ENCODE measurements at regions not wholly inside any gene's neighbourhood (a gene's known extent, or its start where the extent isn't known, plus 50 kb on each side); places are given as distances from the start of the nearest gene placed in this dataset.

DNA sequence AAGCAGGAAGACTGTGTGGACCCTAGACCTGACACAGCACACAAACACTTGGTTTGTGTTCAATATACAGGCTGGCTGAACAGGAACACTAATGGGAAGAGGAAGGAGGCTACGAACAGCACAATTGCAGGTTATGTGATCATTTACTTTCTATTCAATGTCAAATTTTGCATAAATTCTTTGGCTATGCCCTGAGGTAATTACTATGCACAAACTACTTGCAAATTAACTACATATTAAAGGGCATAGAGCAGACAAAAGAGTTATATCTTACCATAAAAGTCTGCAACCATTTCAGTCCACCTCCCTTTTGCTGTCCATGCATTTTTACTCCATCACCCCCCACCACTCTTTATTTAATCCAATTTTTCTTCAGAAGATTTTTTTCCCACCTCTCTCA is 291.2 kb upstream of the TMTC1 start:
- DNase-seq = no peak

DNA sequence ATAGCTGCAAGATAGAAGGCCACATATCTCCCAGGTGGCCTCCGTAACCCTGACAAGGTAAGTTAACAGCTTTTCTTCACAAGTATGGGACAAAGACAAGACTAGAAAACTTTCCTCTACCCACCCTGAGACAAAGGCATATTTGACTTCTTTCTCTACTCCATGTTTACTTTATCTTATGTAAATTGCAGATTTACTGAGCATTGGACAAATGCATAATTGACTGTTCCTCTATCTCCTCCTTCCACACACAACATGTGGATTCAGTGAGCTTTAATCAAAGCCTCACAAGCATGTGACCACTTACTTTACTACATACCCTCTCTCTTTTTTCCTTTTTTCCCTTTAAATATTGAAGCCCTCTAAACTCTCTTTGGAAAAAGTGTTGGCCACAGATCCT is 289.1 kb upstream of the TMTC1 start:
- no peak for DNase-seq

- no peak for DNase-seq
Measured at GRCh38 chr12:30067146-30067545, 283.4 kb upstream of the TMTC1 start.

GRCh38 chr12:30064906-30065305 is 281.2 kb upstream of the TMTC1 start:
- no peak for DNase-seq

GRCh38 chr12:30063435-30063945 is 279.7 kb upstream of the TMTC1 start:
- no peak for DNase-seq

GRCh38 chr12:30048371-30048770 is 264.6 kb upstream of the TMTC1 start:
- no peak for DNase-seq

DNA sequence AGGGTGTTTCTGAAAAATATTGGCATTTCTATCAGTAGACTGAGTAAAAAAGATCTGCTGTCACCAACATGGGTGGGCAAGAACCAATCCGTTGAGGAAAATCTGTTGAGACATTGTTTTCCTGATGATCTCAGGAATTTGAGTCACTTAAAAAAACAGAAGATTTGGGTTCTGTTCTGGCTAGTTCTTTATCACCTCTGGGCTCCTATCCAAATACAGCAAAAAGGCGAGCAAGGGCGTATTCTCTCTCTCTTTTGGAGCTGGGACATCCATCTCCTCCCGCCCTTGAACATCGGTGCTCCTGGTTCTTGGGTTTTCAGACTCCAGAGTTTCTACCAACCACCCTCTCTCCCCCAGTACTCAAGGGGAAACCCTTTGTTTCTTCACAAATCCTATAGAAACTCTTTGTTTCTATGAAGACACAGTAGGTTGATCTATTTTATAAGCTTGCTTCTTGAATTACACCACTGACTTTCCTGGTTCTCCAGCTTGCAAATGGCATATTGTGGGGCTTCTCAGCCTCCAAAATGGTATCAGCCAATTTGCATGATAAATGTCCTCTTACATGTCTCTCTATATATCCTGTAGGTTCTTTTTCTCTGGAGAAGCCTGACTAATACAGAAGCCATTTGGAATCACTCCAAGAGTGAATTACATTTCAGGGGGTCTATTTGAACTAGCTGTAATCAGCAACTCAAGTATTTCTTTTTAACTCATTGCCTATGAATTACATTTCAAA is 263.9 kb upstream of the TMTC1 start:
- DNase-seq = peak in 1 of 3 experiments; percentile 16

DNA sequence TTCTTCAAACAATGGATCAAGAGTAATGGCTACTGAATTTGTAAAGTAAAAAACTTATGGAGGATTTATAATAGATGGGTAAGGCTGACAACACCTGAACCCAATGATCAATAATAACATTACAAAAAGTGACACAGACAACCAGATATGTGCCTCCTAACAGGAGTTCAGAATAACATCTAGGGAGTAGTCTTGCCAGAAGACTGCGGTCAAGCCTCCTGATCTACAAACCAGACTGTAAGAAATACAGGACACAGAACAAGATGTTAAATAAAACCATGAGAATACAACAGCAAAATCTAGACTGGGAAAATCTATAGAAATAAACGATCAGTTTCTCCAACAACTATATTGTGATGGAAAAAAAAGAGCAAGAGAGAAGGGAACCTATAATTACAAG is 262.6 kb upstream of the TMTC1 start:
- no peak for DNase-seq

DNA sequence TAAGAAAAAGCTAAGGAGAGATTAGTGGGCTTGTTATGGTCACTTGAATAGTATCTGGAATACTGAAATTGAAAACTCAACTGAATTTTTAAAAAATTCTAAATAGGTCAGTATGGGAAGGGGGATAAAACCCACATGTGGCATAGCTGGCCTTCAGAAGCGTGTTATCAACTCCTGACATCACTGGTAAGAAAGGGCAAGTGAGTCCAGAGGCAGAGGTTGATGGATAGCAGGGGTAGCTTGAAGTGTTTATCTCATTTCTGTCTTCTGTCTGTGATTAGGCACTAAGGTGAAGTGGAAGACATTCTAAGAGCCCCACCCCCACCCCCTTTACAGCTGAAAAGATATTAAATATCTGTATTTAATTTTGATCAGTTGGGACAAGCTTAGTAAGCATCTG is 261.4 kb upstream of the TMTC1 start:
- DNase-seq = no peak

DNA sequence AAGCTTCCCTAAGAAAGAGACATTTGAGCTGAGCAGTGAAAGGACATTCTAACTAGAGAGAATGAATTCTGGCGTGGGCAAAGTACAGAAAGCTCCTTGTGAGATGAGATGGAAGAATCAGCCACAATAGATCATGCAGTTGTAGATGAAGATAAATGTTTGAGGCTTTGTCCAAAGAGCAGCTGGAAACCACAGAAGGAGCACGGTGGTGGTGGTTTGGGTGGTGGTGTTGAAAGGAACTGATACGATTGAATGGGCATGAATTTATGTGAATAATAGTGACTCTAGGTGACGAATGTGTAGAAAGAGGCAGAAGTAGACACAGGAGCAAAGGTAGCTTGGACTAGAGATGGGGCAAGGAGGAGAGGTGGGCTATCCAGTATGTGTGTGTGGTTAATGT is 260.5 kb upstream of the TMTC1 start:
- no peak for DNase-seq

GRCh38 chr12:30043151-30043847 is 259.6 kb upstream of the TMTC1 start:
- DNase-seq = no peak

DNA sequence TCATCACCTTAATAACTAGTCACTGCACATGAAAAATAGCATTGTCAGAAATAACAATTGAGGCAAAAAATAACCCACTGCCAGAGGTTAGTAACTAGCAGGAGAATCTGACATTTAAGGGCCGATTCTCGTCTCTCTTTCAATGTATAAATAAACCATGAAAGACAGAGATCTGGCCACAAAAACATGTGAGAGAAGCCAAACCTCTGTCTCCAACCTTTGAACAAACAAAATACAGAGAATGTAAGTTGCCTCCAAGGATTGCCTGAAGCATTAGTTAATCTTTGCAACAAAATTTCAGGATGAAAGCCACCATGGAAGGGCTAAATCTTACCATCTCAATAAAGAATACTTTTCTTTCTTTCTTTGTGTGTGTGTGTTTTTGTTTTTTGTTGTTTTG is 257.4 kb upstream of the TMTC1 start:
- no peak for DNase-seq

DNA sequence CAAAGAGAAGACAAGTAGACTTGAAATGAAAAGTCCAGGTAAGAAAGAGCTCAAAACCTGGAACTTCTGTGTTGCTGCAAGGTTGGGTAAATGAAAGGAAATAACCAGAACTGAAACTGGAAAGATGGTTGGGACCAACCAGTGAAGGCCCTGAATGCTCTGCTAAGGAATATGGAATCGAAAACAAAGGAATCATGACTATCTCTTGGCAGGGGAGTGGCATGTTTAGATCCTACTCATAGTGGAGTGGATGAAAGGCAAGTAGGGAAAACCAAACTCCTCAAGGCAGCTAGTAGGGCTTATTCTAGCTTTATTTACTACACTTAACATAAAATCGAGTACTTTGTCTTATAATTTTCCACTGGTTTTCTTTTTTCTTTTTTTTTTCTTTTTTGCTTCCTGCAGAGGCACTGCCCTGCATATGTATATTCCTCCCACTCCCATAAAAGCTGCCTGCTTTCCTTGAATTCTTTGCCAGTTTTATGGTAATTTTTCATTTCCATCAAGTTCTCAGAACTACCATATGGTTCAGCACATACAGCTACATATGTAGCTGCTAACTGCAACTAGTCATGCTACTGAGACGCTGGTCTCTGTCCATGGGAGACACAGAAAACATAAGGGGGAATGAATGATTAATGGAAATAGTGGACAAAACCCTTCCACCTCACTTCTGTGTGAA is 247.1 kb upstream of the TMTC1 start:
- no peak for DNase-seq

- DNase-seq = no peak
Measured at GRCh38 chr12:30026621-30027234, 243.0 kb upstream of the TMTC1 start.

DNA sequence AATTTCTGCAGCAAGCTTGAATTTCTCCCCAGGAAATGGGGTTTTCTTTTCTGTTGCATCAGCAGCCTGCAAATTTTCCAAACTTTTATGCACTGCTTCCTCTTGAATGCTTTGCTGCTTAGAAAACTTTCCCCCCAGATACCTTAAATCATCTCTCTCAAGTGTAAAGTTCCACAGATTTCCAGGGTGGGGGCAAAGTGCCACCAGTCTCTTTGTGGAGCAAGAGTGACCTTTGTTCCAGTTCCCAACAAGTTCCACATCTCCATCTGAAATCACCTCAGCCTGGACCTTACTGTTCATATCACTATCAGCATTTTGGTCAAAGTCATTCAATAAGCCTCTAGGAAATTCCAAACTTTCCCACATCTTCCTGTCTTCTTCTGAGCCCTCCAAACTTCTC is 241.6 kb upstream of the TMTC1 start:
- no peak for DNase-seq

- DNase-seq = no peak
Measured at GRCh38 chr12:30023186-30023585, 239.4 kb upstream of the TMTC1 start.

GRCh38 chr12:30021051-30021833 is 237.5 kb upstream of the TMTC1 start:
- no peak for DNase-seq

GRCh38 chr12:30019366-30020140 is 235.8 kb upstream of the TMTC1 start:
- DNase-seq = no peak

GRCh38 chr12:30016540-30017055 is 232.9 kb upstream of the TMTC1 start:
- DNase-seq = no peak

- DNase-seq = no peak
Measured at GRCh38 chr12:30015631-30016337, 232.0 kb upstream of the TMTC1 start.

- DNase-seq = no peak
Measured at GRCh38 chr12:30014991-30015390, 231.2 kb upstream of the TMTC1 start.

All from NCI-H1417 (cell line).